ENCODE measurements at regions not wholly inside any gene's neighbourhood (a gene's known extent, or its start where the extent isn't known, plus 50 kb on each side); places are given as distances from the start of the nearest gene placed in this dataset.

- Histone ChIP-seq H3K4me1 (peaks cover 0 to 78% (median 56%) of the 10 kb centered on the region in 4 donors), H3K9me3 (no peaks in the 10 kb centered on the region), H3K27ac (peak overlapping the region; percentile 73 to 82), H3K36me3 (peaks cover 0 to 44% (median 21%) of the 10 kb centered on the region in 3 donors), H3K4me3 (no peak overlapping the region), H3K27me3 (no peaks in the 10 kb centered on the region)
- intact Hi-C loops (cut with DNase I; ENCODE audit: low total_unique reads): loop anchor here (5.0 kb wide), 2 partner anchors 112 to 212 kb away; no protein-coding TSS in a partner anchor
- no peak for TF ChIP-seq CTCF (IDR thresholded peaks at IDR 0.05)
- no peak for DNase-seq
Measured at GRCh38 chr7:130894909-130895750, 161.1 kb upstream of the KLF14 start.

GRCh38 chr7:130896051-130896881 is 162.3 kb upstream of the KLF14 start:
- intact Hi-C loops (cut with DNase I; ENCODE audit: low total_unique reads): loop anchor here (5.0 kb wide), 2 partner anchors 111 to 211 kb away; no protein-coding TSS in a partner anchor
- H3K27ac ChIP-seq: peak overlapping the region; percentile 73 to 82
- H3K9me3 ChIP-seq: no peaks in the 10 kb centered on the region
- H3K4me1 ChIP-seq: peaks cover 0 to 78% (median 59%) of the 10 kb centered on the region in 4 donors
- no peak for TF ChIP-seq CTCF (IDR thresholded peaks at IDR 0.05)
- H3K4me3 ChIP-seq: no peak overlapping the region
- no peak for DNase-seq
- no peaks in the 10 kb centered on the region for H3K27me3 ChIP-seq
- peaks cover 0 to 40% (median 21%) of the 10 kb centered on the region in 3 donors for H3K36me3 ChIP-seq

GRCh38 chr7:130896898-130897514 is 163.0 kb upstream of the KLF14 start:
- H3K4me3 ChIP-seq: no peak overlapping the region
- intact Hi-C loops (cut with DNase I; ENCODE audit: low total_unique reads): loop anchor here (1.0 to 5.0 kb wide), 3 partner anchors 110 to 210 kb away; no protein-coding TSS in a partner anchor
- H3K27ac ChIP-seq: peak overlapping the region; percentile 73 to 82

GRCh38 chr7:130897515-130898419 is 163.8 kb upstream of the KLF14 start:
- Histone ChIP-seq H3K36me3 (peaks cover 0 to 40% (median 21%) of the 10 kb centered on the region in 3 donors), H3K4me3 (no peak overlapping the region), H3K9me3 (no peaks in the 10 kb centered on the region), H3K27me3 (no peaks in the 10 kb centered on the region), H3K4me1 (peaks cover 0 to 83% (median 63%) of the 10 kb centered on the region in 4 donors), H3K27ac (peak overlapping the region; percentile 73 to 82)
- intact Hi-C loops (cut with DNase I; ENCODE audit: low total_unique reads): loop anchor here (1.0 to 5.0 kb wide), 3 partner anchors 110 to 210 kb away; no protein-coding TSS in a partner anchor
- no peak for TF ChIP-seq CTCF (IDR thresholded peaks at IDR 0.05)
- DNase-seq: no peak

More at GRCh38 chr7:130896898-130897514, 163.0 kb upstream of the KLF14 start:
- H3K36me3 ChIP-seq: peaks cover 0 to 40% (median 21%) of the 10 kb centered on the region in 3 donors
- no peak for DNase-seq
- H3K27me3 ChIP-seq: no peaks in the 10 kb centered on the region
- H3K9me3 ChIP-seq: no peaks in the 10 kb centered on the region
- TF ChIP-seq CTCF (IDR thresholded peaks at IDR 0.05): peak; percentile 76 to 82
- H3K4me1 ChIP-seq: peaks cover 0 to 80% (median 61%) of the 10 kb centered on the region in 4 donors
